Ovary (tissue), 7 donors: ENCODE measurements at regions not wholly inside any gene's neighbourhood (a gene's known extent, or its start where the extent isn't known, plus 50 kb on each side); places are given as distances from the start of the nearest gene placed in this dataset.
"Not testable (repeated sequence)": the region's sequence is repeated elsewhere in the genome, so short reads cannot be mapped to it uniquely, and the experiment has no call there.

Experiments used
- DNase-seq, 5 donors: peaks; one replicate each; pipeline ENCODE4 v3.0.0-alpha.2; 2019 to 2020
- H3K27ac ChIP-seq, 2 donors: fragments of 200-600 bp; one replicate each; pipeline versions ENCODE4 v1.5.1 to v1.8.0; 2019 to 2022
- H3K27me3 ChIP-seq: fragments of 200-600 bp; one replicate; pipeline ENCODE4 v1.8.0; 2022
- H3K36me3 ChIP-seq: fragments of 200-600 bp; sonication (generic); one replicate; pipeline ENCODE4 v1.5.1; 2019
- H3K4me1 ChIP-seq: one replicate; pipeline ENCODE4 v1.8.1; 2013; ENCODE audit warnings: mild to moderate bottlenecking, moderate library complexity; ENCODE audit not compliant: insufficient read depth
- H3K4me3 ChIP-seq: fragments of 200-600 bp; sonication (generic); one replicate; pipeline ENCODE4 v1.5.1; 2017
- H3K9me3 ChIP-seq, 2 donors: fragments of 200-600 bp in 1 of 2; sonication (generic) in 1 of 2; one replicate each; pipeline versions ENCODE4 v1.5.1 to v1.8.1; 2013 to 2019; ENCODE audit warnings: mild to moderate bottlenecking in 1 of 2, moderate library complexity in 1 of 2
- EP300 ChIP-seq: sonication (generic); formaldehyde crosslinking; IDR thresholded peaks from one replicate; pipeline ENCODE4 v1.6.1; 2017; ENCODE audit warnings: antibody characterized with exemption
- POLR2A ChIP-seq: fragments of 450-650 bp; IDR thresholded peaks from one replicate; pipeline ENCODE4 v1.6.1; 2017; ENCODE audit warnings: antibody characterized with exemption, mild to moderate bottlenecking, moderate library complexity
- WGBS, 3 donors: extraction: QIAGEN DNeasy Blood & Tissue Kit in 1 of 3; methylation state at CpG; one replicate each; pipeline versions ENCODE4 v1.1.5 to v1.1.7; 2013 to 2017; 5-methylcytosine and 5-hydroxymethylcytosine counted together
- intact Hi-C, 4 donors: fragments of 100-400 bp; cut with DNase I; formaldehyde crosslinking; loops; one replicate each; pipeline versions ENCODE4 v1.11.0 to v1.15.1; 2022 to 2023
- TF ChIP-seq, protein P1 (sequence below), 3 donors: fragments of 450-650 bp in 2 of 3; fragments of 200-600 bp in 1 of 3; IDR thresholded peaks; one replicate each; pipeline versions ENCODE4 v1.5.1 to v1.8.0; 2016 to 2022; ENCODE audit warnings: antibody characterized with exemption in 3 of 3, mild to moderate bottlenecking in 1 of 3
- donor health status: DM: no; HTN: no; CAD: no; lungs with moderate emphysema.
- donor health status: DM: no; HTN: no; CAD: no.
- donor health status: Bipolar disorder and iron deficiency.
- donor health status: DM: no; HTN: no; CAD: no.
- donor health status: DM: yes; HTN: yes; CAD: no.

DNA sequence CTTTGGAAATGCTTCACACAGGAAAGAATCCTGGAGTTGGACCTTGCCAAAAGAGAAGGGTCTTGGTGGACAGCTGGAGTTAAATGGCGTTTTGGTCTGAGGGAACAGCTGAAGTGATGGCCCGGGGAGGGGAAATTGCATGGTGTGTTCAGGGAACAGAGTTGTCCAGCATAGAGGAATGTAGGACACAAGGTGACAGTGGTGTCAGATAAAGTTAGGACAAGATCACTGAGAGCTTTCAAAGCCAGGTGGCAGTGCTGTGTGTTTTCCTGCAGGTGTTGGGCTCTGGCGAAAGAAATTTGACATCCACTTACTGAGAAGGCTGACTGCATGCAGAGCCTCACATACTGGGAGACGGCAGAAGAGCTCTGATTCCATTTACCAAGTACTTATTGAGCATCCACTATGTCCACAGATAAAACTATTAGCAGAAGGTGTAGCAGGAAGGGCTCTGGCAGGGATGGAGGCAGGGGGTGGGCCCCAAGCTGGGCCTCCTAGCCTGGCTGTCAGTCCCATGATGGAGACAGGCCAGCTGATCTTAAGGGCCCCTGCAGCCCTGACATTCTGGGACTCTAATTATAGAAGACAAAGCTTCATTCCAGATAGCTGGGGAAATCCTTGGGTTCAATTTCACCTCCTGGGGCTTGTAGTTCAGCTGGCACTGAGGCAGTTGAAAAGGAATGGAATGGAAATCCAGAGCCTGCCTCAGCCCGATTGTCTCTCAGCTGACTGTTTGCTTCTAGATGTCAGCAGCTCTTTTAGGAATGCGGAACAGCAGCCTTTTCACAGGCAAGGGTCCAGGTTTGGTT is 150.2 kb upstream of the MAMLD1 start:
- TF ChIP-seq, protein P1, sequence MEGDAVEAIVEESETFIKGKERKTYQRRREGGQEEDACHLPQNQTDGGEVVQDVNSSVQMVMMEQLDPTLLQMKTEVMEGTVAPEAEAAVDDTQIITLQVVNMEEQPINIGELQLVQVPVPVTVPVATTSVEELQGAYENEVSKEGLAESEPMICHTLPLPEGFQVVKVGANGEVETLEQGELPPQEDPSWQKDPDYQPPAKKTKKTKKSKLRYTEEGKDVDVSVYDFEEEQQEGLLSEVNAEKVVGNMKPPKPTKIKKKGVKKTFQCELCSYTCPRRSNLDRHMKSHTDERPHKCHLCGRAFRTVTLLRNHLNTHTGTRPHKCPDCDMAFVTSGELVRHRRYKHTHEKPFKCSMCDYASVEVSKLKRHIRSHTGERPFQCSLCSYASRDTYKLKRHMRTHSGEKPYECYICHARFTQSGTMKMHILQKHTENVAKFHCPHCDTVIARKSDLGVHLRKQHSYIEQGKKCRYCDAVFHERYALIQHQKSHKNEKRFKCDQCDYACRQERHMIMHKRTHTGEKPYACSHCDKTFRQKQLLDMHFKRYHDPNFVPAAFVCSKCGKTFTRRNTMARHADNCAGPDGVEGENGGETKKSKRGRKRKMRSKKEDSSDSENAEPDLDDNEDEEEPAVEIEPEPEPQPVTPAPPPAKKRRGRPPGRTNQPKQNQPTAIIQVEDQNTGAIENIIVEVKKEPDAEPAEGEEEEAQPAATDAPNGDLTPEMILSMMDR (IDR thresholded peaks at IDR 0.05) = no peak
- TF ChIP-seq POLR2A (no peak), EP300 (no peak)
- 57 to 65% (median 59%) methylated on average over 6 of the region's 6 CpGs for WGBS, 3 donors
- no peak for DNase-seq
- intact Hi-C loops = no loop called here
- no peaks in the 10 kb centered on the region for H3K27me3 ChIP-seq
- H3K27ac ChIP-seq = no peak overlapping the region
- peaks cover 4% of the 10 kb centered on the region for H3K4me1 ChIP-seq
- H3K36me3 ChIP-seq = no peaks in the 10 kb centered on the region
- no peaks in the 10 kb centered on the region for H3K9me3 ChIP-seq
- H3K4me3 ChIP-seq = no peak overlapping the region

DNA sequence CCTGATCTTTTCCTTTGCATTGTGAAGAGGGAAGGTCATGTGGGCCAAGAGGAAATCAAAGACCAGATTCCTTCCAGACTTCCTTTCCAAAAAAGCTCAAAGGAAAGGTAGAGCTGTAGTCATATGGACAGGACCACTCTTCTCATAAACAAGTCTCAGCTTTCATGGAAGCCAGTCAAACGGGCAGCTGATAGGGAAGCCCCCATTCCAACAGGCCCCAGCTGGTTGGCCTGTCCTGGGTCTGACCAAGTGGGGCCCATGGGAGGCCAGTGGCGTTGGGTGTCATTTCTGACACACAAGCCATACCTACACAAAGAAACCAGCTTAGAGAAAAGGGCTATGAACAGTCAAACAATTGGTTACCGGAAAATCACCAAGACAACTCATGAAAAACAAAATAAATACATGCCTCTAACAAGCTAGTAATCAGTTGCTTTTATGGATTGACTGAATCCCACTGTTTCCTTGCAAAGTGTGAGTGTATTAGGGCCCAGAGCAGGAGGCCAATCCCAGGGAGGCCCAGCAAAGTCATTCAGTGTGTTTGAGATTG is 149.6 kb upstream of the MAMLD1 start:
- Histone ChIP-seq H3K4me3 (no peak overlapping the region), H3K4me1 (peaks cover 4% of the 10 kb centered on the region), H3K36me3 (no peaks in the 10 kb centered on the region), H3K9me3 (no peaks in the 10 kb centered on the region), H3K27me3 (no peaks in the 10 kb centered on the region), H3K27ac (no peak overlapping the region)
- TF ChIP-seq EP300 (no peak), POLR2A (no peak)
- TF ChIP-seq, protein P1 (IDR thresholded peaks at IDR 0.05) = no peak
- 50 to 55% (median 52%) methylated on average over 3 of the region's 3 CpGs for WGBS, 3 donors
- DNase-seq = no peak
- intact Hi-C loops = no loop called here

DNA sequence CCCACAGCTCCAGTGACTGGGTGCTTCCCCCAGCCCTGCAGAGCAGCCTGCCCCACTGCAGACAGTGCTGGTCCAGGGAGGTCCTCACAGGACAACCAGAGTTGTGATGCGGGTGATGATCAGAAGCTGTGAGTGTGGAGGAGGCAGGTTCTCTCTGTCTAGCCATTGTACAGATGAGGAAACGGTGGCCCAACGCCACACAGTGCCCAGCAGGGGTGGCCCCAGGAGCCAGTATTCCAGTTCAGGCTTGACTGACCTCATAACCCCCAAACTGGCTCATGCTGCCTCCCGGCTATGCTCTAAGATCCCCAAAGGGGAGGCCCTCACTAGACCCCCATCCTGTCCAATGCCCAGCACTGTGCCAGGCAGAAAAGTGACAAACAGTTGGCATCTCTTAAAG is 147.1 kb upstream of the MAMLD1 start:
- WGBS, 3 donors = 61 to 82% (median 79%) methylated on average over 2 to 3 of the region's 4 CpGs
- intact Hi-C loops, H3K4me3 ChIP-seq, H3K9me3 ChIP-seq, H3K4me1 ChIP-seq, H3K36me3 ChIP-seq, H3K27ac ChIP-seq, H3K27me3 ChIP-seq: not testable (repeated sequence)
- DNase-seq = peak in 1 of 5 donors; percentile 22

DNA sequence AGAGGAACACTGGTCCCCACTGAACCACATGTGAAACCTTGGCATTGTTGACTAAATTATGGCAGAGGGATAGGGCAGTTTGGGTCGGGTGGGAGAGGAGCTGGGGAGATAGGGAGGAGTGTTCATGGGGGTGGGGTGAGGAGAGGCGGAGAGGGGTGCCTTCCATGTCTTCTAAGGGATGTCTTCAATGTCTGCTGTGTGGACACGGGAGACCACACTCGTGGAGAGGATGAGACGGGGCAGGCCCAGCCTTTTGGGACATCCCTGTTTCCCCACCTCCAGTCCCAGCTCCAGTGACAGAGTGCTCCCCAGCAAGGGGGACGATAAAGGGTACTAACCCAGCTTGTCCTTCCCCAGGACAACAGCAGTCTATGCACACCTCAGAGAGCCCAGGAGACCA is 146.4 kb upstream of the MAMLD1 start:
- no peaks in the 10 kb centered on the region for H3K9me3 ChIP-seq
- WGBS, 3 donors = 71 to 77% (median 72%) methylated on average over 6 of the region's 6 CpGs
- TF ChIP-seq POLR2A = no peak
- TF ChIP-seq EP300 = no peak
- TF ChIP-seq, protein P1 (IDR thresholded peaks at IDR 0.05) = no peak

DNA sequence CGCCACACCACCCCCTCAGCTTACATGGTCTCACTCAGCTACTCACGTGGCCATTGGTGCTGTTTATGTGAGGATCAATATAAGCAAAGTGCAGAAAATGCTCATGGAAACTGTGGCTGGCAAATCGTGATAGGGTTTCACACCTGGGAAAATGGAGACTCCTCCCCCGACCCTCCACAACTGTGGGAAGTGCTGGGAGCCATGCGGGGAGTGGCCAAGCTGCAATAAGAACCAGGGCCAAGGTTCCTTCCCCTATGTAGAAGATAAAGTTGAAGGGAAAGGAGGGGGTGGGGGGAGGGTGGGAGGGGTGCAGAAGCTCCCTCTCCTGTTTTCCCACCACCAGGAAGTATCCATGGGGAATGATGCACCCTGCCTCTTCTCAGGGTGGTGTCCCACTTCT is 145.5 kb upstream of the MAMLD1 start:
- TF ChIP-seq, protein P1 (IDR thresholded peaks at IDR 0.05) = no peak
- no peak overlapping the region for H3K4me3 ChIP-seq
- H3K4me1 ChIP-seq = peaks cover 4% of the 10 kb centered on the region
- 33 to 47% (median 37%) methylated on average over 5 of the region's 5 CpGs for WGBS, 3 donors
- intact Hi-C loops = no loop called here
- H3K36me3 ChIP-seq = no peaks in the 10 kb centered on the region
- H3K27me3 ChIP-seq = no peaks in the 10 kb centered on the region
- no peak for DNase-seq
- no peak overlapping the region for H3K27ac ChIP-seq
- H3K9me3 ChIP-seq = no peaks in the 10 kb centered on the region

More for the DNA sequence above, 146.4 kb upstream of the MAMLD1 start:
- intact Hi-C loops = no loop called here
- Histone ChIP-seq H3K36me3 (no peaks in the 10 kb centered on the region), H3K4me3 (no peak overlapping the region), H3K4me1 (peaks cover 4% of the 10 kb centered on the region), H3K27ac (no peak overlapping the region), H3K27me3 (no peaks in the 10 kb centered on the region)
- DNase-seq = peak in 1 of 5 donors; percentile 21
